GDM1 (cell line): ENCODE measurements at regions not wholly inside any gene's neighbourhood (a gene's known extent, or its start where the extent isn't known, plus 50 kb on each side); places are given as distances from the start of the nearest gene placed in this dataset.
"Not testable (repeated sequence)": the region's sequence is repeated elsewhere in the genome, so short reads cannot be mapped to it uniquely, and the experiment has no call there.

ENCODE experiments used
- DNase-seq: peaks from one replicate; lab custom pipeline; 2025; lab: John Stamatoyannopoulos, UW

DNA sequence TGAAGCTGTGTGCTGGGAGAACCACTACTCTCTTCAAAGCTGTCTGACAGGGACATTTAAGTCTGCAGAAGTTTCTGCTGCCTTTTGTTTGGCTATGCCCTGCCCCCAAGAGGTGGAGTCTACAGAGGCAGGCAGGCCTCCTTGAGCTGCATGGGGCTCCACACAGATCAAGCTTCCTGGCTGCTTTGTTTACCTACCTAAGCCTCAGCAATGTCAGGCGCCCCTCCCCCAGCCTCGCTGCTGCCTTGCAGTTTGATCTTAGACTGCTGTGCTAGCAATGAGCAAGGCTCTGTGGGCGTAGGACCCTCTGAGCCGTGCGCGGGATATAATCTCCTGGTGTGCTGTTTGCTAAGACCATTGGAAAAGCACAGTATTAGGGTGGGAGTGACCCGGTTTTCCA, 103.3 kb upstream of the SALL1 start:
- DNase-seq = not testable (repeated sequence)

DNA sequence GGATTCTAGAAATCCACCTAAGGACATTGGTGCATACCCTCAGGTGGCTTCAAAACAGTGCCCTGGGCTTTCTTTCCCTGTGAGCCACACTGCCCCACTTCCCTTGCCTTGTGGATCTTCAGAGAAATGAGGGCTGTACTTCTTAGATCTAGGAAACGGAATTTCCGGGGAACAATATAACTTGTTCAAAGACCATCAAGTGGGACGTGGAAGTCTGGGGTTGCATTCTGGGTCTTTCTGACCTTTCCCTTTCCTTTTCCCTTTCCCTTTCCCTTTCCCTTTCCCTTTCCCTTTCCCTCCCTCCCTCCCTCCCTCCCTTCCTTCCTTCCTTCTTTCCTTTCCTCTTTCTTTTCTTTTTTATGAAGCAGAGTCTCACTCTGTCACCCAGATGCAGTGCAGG, 97.1 kb upstream of the SALL1 start:
- no peak for DNase-seq

DNA sequence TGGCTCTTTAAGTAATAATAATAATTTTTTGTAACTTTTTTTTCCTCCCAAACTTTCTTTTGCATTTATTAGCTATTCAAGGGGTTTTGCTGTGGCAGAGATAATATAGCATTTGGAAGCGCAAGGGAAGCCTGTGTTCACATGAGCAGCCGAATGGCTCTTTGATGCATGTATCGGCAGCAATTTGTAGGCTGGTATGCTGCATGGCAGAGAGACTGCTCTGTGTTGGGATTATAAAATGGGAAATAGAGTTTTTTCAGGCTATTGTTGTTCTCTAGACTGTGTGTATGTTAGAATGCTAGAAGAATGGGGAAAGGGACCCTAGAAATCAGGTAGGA, 94.6 kb upstream of the SALL1 start:
- DNase-seq = no peak

DNA sequence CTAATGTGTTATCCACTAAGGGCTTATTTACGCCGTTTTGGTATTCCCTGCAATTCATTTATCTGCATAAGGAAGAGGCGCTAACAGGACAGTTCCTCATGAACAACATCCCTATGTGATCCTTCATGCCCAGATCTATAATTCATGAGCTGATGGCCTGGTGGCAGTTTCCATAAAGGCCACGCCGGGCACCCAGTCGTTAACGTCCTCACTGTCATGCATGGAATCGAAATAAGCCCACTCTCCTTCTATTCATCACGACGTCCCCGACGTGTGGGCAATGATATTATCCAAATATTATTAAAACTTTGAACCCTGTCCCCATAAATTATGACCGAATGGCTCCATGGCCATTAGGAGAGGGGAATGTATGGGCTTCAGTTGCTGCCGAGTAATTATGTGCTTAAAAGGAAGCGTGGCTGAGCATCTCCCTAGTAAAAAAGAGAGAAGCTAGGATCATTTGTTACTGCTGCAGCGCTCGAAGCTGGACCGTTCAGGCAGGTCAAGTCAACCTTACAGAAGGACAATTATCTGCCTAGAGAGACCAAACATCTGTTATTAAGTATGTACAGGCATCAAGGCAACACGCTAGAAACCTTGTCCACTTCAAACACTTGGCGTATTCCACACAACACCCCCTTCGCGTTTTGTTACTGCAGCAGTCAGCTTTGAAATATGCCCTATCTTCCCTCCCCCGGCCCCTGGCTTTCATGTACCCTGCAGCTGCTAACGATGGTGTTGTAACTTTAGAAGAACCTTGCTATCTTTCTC, 94.0 kb upstream of the SALL1 start:
- DNase-seq = no peak

DNA sequence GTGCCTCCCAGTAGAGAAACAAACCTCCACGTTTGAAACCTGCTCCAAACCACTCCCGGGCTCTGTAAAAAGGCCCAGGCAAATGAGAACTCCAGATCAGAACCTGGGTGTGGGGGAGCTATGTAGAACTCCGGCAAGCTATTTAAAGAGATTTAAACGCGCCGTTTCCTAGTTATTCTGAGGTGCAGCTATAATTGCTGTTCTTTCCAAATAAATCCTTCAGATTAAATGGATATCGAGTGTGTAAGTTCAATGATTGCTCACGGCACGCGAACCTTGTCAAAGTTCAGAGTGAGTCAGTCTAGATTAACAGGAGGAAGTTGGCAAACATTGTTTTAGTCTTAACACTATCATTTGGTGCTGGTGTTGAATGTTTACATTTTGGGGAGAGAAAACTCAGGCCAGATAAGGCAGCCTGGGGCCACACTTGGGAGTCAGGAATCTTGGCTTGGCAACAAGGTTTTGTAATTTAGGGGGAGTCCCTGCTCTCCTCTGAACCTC, 92.9 kb upstream of the SALL1 start:
- DNase-seq = no peak

DNA sequence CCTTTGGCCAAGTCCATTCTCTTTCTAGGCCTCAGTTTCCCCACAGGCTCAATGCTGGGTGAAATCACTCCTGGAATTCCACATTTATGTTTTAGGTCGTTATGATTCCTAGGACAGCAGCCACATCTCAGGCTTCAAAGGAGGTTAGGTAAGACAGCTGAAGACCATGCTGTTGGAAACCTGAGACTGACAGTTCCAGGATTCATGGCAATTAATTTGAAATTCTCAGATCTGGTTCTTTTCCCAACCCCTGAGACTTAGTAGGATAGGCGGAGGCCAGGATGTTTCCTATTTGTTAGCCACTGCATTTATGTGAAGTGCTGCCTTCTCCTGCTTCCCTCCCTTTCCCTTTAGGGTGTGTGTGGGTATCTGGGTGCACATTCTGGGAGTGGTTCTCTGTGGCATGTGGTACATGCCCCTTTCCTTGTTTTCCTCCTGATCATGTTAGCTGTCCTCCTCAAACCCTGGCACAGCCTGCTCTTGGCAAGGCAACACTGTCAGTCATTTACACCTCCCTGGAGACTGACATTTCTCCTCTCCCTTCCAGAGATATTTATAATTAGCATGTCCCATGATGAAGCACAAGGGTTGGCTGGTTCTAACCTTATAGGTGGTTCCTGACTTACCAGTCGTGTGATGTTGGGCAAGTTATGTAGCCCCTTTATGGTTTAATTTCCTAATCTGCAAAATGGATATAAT, 91.4 kb upstream of the SALL1 start:
- no peak for DNase-seq

DNA sequence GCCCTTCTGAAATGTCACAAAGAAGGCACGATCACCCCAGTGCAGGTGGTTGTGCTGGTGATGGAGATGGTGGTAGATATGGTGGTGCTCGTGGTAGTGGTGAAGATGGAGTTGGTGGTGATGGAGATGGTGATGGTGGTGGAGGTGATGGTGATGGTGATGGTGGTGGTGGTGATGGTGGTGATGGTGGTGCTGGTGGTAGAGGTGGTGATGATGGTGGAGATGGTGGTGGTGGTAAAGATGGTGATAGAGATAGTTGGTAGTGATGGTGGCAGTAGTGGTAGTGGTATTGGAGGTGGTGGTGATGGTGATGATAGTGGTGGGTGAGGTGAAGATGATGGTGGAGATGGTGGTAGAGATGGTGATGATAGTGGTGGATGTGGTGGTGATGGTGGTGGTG, 88.1 kb upstream of the SALL1 start:
- DNase-seq = no peak

DNA sequence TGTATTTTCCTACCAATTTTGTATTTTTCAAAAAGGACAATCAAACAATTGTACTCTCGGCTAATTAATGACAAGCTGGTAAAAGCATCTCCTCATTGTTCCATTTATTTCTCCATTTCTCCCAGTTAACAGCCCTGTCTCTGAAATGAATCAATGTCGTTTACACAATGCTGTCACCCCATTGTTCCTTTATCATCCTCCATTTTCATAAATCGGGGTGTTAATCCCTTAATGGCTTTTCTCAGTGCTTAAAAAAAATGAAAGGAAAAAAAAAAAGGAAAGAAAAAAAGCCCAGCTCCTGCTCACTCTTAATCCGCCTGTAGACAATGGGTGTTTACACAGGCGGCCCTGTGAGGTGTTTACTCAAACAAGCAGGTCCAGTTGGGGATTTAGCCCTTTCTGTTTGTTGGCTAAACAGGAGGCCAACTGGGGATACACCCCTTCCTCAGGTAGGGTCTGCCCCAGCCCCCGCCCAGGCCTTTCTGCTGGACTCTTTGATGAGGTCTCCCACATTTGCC, 86.8 kb upstream of the SALL1 start:
- DNase-seq = no peak

DNA sequence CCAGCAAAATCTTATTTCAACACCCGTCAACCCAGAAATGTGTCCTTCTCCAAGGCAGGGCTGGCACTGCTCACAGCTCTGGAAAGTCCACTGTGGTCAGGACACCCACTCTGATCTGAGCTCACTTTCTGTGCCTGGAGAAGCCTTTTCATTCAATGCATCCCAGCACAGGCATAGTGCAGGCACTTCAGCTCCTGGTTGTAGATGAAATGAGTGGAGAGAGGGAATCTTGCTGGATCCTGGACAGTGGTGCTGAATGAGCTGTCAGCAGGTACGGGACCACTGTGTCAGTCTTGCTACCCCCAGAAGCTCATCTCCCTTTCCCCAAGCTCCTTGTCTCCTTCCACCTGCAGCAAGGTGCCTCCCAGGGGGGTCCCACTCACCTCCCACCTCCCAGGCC, 86.1 kb upstream of the SALL1 start:
- DNase-seq = no peak

DNA sequence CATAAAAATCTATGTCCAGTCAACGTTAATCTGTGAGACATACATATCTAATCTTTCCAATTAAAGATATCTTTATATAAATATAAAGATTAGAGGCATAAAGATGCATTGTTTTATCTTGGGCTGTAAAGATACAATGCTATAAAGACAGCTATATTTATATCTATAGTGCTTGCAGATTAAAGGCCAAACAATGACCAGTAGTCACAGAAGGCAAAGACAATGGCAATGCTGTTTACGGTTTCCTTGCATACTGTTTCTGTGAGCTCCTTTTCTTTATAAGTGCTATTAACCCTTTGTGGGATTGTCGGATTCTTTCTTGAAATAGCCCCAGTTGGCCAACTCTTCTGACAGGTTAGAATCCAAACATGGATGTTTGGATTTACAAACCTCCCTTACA, 85.5 kb upstream of the SALL1 start:
- no peak for DNase-seq

DNA sequence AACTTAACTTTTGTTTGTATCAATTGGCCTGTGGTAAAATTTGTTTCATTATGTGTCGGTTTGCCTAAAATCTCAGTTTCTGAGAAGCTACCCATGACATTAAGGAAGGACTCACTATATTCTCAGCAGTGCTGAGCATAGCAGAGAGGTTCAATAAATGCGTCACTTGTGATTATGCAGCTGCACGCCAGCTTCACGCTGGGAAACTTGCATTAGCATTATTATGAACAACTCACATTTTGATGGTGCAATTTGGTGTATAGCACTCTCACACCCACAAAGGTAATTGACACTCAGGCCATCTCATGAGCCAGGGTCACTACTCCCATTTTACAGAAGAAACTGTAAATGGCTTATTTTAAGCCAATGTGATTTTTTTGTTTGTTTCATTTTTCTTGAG, 80.6 kb upstream of the SALL1 start:
- DNase-seq = no peak

DNA sequence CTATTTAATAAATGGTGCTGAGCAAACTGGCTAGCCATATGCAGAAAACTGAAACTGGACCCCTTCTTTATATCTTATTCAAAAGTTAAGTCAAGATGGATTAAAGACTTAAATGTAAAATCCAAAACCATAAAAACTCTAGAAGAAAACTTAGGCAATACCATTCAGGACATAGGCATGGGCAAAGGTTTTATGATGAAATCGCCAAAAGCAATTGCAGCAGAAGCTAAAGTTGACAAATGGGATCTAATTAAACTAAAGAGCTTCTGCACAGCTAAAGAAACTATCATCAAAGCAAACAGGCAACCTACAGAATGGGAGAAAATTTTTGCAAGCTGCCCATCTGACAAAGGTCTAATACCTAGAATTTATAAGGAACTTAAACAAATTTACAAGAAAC, 79.0 kb upstream of the SALL1 start:
- DNase-seq = not testable (repeated sequence)

DNA sequence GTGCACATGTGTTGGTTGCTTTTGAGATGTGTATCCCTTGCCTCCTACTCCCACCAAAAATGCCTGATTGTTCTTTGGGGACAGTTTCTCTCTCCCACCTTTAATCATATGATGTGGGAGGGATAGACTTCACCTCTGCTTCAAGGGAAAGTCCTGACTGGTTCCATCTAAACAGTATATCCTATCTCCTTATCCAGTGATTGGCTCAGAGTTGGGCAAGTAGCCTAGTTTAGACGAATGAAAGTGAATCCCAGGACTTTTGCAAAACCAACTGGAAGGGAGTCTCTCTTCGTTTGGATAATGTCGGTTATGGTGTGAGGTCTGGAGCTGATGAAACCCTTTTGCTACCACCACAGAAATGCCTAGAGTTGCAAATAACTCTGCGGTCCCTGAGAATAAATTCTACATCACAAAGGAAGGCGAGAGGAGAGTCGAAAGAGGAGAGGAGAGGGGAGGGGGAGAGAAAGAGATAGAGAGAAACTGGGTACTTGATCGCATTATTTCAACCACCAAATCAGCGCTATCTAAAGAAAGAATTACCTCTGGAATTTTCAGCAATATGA, 77.1 kb upstream of the SALL1 start:
- DNase-seq = no peak

DNA sequence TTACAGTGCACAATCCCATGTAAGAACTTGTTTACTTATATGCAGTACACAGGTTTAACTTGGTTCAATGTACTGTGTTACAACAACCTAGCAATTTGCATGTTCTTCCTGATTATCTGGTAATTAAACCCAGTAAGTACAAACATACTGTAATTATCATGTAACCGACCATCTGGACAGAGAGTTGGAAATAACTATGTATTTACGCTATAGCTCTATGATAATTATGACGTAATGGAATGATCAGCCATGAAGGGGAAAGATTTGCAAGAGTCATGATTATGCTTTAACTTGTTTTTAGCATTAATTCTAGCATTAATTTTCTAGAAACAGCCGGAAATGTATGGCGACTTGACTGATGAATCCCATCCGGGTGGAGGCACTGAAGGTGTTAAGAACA, 74.8 kb upstream of the SALL1 start:
- no peak for DNase-seq

DNA sequence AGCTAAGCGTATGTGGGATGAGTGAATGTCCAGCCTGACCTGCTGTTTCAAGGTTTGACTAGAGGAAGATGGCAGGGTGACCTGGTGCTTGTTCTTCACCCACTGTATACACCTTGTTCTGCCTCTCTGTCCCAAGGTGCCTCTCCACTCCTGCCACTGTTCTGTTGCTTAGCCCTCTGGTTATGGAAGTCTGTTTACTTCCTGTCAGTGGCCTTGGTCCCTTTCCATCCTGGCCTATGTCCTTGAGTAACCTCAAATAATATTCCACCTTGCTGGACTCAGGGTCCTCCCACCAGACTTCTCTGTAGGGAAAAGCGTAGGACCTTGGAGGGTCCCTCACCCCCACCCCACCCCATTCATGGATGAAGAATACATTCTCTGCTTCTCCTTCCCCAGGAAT, 73.2 kb upstream of the SALL1 start:
- DNase-seq = no peak

DNA sequence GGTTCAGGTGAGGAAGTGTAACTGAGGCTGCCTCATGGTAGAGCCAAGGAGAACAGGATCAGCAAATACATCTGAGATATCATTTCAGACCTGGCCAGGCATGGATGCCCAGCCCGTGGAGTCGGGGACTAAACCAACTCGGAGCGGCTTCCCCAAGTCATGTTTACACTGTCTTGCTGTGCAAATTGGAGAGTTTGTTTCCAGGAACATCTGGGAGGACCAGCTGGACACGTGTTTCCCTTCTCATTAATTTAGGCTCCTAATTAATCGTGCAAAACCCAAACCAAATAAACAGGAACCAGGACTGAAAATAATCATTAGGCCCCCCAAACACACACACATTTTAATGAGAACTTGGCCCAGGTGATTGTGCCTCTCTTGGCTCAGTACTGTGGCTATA, 70.9 kb upstream of the SALL1 start:
- DNase-seq = no peak

DNA sequence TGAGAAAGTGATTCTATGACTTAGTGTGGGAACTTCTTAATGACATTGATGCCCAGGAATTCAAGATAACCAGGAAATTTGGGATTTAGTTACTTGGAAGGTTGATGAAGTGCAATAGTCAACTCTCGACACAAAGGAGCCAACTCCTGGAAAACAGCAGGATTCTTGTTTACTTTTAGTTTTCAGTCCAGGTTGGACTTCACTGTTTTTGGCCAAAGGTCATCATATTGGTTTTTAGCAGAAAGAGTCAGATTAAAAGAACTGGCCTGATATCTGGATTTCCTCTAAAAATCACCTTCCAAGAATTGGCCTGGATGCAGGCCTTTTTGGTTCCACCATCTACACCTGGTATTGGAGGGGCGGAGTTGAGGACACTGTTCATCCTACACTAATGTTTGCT, 60.1 kb upstream of the SALL1 start:
- no peak for DNase-seq

DNA sequence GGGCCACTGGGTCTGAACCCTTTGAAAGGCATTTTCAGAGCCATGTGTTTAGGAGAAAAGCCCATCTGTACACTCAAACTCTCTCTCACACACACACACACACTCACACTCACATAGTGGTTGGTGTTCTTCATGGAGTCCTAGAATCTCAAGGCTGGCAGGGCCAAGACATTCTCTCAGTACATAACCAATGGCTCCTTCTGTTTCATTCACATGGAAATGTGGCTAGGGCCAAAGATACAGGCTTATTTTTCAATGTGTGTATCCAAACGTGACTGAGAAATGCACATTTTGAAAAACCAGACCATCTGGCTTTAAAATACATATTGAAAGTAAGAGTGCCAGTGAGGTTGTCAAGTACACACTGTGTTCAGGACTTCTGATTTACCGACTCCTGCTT, 59.0 kb upstream of the SALL1 start:
- DNase-seq = no peak

DNA sequence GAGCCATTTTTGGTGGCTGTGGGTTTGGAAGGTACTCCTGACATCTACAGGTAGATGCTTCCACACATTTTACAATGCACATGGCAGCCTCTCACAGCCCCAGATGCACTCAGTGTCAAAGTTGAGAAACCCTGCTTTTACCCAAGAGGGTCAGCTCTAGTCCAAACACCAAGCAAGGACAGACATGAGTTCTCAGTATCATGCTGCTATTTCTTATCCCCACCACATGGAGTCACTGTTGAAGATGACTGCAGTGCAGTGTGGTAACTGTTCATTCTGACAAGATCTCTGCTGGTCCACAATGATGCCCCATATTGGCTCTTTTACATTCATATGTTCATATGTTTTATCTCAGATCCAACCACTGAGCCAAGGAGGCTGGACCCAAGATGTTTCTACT, 50.5 kb upstream of the SALL1 start:
- no peak for DNase-seq
